ENCODE measurements at regions not wholly inside any gene's neighbourhood (a gene's known extent, or its start where the extent isn't known, plus 50 kb on each side); places are given as distances from the start of the nearest gene placed in this dataset.

- TF ChIP-seq CTCF (IDR thresholded peaks at IDR 0.05) (no peak), EZH2 (IDR thresholded peaks at IDR 0.05) (no peak)
Measured at GRCh38 chr6:154566866-154567265, 56.4 kb upstream of the CNKSR3 start.

Measured in neural progenitor cell (in vitro differentiated cells).